Activated CD4-positive, alpha-beta T cell treated with anti-CD3 and anti-CD28 coated beads, Interleukin-2, Interleukin-6, amounts not matched to agents 100 ng/mL and 50 ng/mL, durations not matched to agents 16 hours and 8 hours (primary cell): ENCODE measurements at regions not wholly inside any gene's neighbourhood (a gene's known extent, or its start where the extent isn't known, plus 50 kb on each side); places are given as distances from the start of the nearest gene placed in this dataset.
A peak's percentile ranks its signal among the peaks of the same experiment; 100 is the strongest.
"Not testable (repeated sequence)": the region's sequence is repeated elsewhere in the genome, so short reads cannot be mapped to it uniquely, and the experiment has no call there.

ENCODE experiments used
- DNase-seq: peaks from one replicate; pipeline ENCODE4 v3.0.0-alpha.2; 2020

- no peak for DNase-seq
Measured at GRCh38 chr2:231644426-231644825, 51.8 kb downstream of the TEX44 start.

- DNase-seq = no peak
Measured at GRCh38 chr2:231646476-231646875, 53.8 kb downstream of the TEX44 start.

- DNase-seq = peak; percentile 64
Measured at GRCh38 chr2:231648579-231649174, 56.0 kb downstream of the TEX44 start.

GRCh38 chr2:231651561-231651960 lies 56.8 kb upstream of the PTMA start:
- DNase-seq = not testable (repeated sequence)

- no peak for DNase-seq
Measured at GRCh38 chr2:231655488-231655887, 52.8 kb upstream of the PTMA start.

GRCh38 chr2:231655894-231656293 lies 52.4 kb upstream of the PTMA start:
- no peak for DNase-seq
